ENCODE measurements at regions not wholly inside any gene's neighbourhood (a gene's known extent, or its start where the extent isn't known, plus 50 kb on each side); places are given as distances from the start of the nearest gene placed in this dataset.
A peak's percentile ranks its signal among the peaks of the same experiment; 100 is the strongest.

GRCh38 chr15:69748131-69748530 is 295.5 kb downstream of the RPLP1 start:
- no peak overlapping the region for H3K27ac ChIP-seq
- H3K4me3 ChIP-seq = no peak overlapping the region

DNA sequence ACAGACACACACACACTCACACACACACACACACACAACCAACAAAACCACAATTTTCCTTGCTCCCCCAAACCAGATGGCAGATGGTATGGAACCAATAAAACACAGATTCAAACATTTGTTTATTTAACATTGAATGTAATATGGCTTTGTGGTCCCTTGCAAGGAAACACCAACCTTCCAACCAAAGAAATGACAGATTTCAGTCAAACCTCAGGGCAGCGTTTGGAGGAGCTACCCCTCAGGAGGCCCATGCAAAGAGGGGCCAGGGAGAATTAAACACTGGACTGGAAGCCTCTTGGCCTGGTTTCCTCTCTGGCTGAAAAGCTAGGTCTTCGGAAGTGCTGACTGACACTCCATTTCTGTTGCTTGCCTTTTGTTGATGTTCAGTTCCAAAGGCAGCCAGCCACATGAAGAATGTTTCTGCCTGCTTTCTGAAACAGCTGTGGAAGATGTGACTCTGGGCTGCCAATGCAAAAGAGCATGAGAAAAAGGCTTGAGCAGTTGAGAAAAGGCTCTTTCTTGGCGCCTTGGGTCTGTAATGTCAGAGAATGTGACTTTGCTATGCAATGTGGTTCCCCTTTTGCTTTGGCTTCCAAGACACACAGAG is 296.1 kb downstream of the RPLP1 start:
- Histone ChIP-seq H3K4me3 (no peak overlapping the region), H3K27ac (no peak overlapping the region)

- no peak overlapping the region for H3K4me3 ChIP-seq
- H3K27ac ChIP-seq = no peak overlapping the region
Measured at GRCh38 chr15:69749274-69749673, 296.7 kb downstream of the RPLP1 start.

DNA sequence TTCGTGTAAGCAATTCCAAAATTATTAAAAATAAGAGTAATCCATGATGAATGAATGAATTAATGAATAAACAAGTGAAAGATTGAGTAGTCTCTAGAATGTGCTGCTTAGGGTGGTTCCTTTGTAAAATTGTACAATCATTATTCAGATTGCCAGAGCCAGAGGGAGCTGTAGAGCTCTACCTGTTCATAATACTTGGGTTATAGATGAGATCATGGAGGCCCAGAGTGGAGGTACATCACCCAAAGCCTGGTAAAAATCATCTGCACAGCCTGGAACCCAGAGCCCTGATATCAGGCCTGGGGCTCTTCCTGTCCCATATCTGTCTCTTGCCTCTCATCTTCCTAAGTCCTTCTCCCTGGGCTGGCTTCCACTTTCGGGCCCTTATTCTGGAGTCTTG is 297.2 kb downstream of the RPLP1 start:
- no peak overlapping the region for H3K4me3 ChIP-seq
- H3K27ac ChIP-seq = no peak overlapping the region

- Histone ChIP-seq H3K27ac (no peak overlapping the region), H3K4me3 (no peak overlapping the region)
Measured at GRCh38 chr15:69750253-69750652, 297.6 kb downstream of the RPLP1 start.

- H3K27ac ChIP-seq = peak overlapping the region in 2 of 21 experiments; percentile 31
- H3K4me3 ChIP-seq = no peak overlapping the region
Measured at GRCh38 chr15:69751147-69751546, 298.5 kb downstream of the RPLP1 start.

- no peak overlapping the region for H3K4me3 ChIP-seq
Measured at GRCh38 chr15:69751566-69751965, 298.9 kb downstream of the RPLP1 start.

DNA sequence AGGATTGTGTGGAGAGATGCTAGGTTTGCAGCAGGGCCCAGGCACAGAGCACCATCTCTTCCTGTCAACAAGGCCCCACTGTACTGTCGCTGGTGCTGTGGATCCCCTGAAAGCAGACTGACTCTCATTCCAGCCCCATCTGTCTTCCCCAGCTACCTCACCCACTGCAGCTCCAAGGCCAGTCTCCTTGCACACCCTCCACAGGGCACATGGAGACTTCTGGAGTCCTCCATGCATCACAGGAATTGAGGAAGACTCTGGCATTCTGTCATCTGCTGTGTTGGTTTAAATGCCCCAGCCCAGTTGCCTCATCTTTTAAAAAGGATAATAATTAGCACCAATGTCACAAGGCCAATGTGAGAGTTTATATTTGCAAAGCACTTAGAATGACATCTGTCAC is 301.2 kb downstream of the RPLP1 start:
- H3K27ac ChIP-seq = no peak overlapping the region
- no peak overlapping the region for H3K4me3 ChIP-seq

More at GRCh38 chr15:69751566-69751965, 298.9 kb downstream of the RPLP1 start:
- H3K27ac ChIP-seq = peak overlapping the region in 2 of 21 experiments; percentile 31

DNA sequence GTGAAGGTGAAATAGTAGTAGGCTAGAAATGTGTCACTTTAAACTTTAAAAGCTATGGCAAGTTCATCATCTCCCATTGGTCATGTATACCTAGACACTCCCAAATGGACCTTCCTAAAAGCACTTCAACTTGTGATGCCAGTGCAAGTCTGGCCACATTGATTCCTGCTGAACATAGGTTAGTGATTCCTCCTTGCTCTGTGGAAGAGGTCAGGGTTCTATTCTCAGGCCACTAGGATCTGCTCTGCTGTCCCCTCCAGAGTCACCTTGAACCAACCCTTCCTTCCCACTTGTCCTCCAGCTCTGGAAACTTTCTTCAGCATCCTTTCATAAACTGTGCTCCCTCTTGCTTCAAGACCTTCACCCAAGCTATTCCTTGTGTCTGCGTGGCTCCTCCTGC is 301.7 kb downstream of the RPLP1 start:
- no peak overlapping the region for H3K4me3 ChIP-seq
- no peak overlapping the region for H3K27ac ChIP-seq

- no peak overlapping the region for H3K4me3 ChIP-seq
- peak overlapping the region in 2 of 21 experiments; percentile 57 to 71 for H3K27ac ChIP-seq
Measured at GRCh38 chr15:69755551-69756310, 303.1 kb downstream of the RPLP1 start.

GRCh38 chr15:69756440-69756839 is 303.8 kb downstream of the RPLP1 start:
- no peak overlapping the region for H3K4me3 ChIP-seq
- peak overlapping the region in 1 of 21 experiments; percentile 11 for H3K27ac ChIP-seq

DNA sequence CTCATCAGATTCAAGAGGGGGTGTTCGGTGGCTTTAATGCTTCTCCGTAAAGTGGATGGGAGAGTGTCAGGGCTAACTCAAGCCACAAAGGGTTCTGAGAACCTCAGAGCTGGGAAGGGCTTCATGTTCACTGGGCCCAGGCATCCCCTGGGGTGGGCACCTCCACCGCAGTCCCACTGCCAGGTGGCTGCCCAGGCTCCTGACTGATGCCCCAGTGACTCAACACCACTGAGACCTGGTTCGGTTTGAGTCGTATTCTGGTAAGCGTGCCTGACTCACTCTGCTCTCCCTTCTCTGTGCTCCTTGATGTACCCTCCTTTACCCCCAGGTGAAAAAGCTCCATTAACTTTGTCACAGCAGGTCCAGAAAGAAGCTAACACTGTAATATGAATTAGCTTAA is 304.6 kb downstream of the RPLP1 start:
- Histone ChIP-seq H3K4me3 (no peak overlapping the region), H3K27ac (peak overlapping the region in 1 of 21 experiments; percentile 11)

- peak overlapping the region in 4 of 21 experiments; percentile 3 to 80 (median 18) for H3K27ac ChIP-seq
- no peak overlapping the region for H3K4me3 ChIP-seq
Measured at GRCh38 chr15:69758291-69758771, 305.7 kb downstream of the RPLP1 start.

GRCh38 chr15:69758810-69759790 is 306.5 kb downstream of the RPLP1 start:
- Histone ChIP-seq H3K27ac (peak overlapping the region in 4 of 21 experiments; percentile 4 to 80 (median 28)), H3K4me3 (no peak overlapping the region)

DNA sequence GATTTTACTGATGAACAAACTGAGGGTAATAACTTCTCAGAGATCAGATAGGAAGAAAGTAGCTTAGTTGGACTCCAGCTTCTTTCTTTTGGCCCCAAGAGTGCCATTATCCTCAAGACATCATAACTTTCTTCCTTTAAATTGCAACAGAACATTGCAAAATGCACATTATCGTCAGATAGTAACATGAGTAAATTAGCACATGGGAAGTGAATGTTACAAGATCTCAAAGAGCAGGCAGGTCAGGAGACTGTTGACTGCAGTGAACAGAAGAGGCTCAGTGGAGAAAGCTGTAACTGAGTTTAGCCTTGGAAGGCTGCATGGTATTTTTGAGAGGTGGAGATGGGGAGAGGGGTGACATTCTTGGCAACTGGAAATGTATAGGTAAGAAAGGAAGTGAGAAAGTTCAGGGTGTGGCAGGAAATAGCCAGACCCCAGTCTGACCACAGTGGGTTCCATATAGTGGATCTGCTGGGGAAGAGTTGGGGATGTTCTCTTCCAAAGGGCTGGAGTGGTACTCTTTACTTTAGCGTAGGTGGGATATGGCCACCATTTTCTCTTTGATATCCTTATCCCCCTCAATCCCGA is 307.7 kb downstream of the RPLP1 start:
- Histone ChIP-seq H3K4me3 (no peak overlapping the region), H3K27ac (peak overlapping the region in 14 of 21 experiments; percentile 3 to 80 (median 60))

DNA sequence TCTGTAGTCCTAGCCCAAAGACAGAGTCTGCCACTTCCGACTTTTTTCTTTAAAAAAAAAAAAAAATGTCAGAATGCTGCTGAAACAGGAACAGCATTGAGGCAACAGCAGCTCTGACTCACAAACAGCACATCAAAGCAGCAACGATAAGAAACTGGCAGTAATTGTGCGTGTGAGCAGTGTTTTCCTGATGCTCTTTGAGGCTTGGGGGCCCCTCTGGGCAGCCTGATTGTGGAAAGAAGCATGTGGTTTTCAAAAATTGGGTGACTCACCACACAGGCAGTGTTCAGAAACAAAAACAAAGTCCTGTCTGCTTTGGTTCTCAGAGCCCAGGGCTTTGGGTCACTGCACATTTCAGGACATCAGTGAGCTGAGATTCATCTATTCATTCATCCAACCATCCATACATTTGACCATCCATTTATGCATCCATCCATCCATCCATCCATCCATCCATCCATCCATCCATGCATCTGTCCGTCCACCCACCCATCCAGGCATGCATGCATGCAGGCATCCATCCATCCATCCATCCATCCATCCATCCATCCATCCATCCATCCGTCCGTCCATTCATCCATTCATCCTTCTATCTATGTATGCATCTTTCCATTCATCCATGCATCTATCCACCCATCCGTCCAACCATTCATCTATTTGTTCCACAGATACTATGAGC is 308.4 kb downstream of the RPLP1 start:
- Histone ChIP-seq H3K27ac (peak overlapping the region in 11 of 21 experiments; percentile 3 to 80 (median 61)), H3K4me3 (no peak overlapping the region)

- H3K27ac ChIP-seq = peak overlapping the region in 1 of 21 experiments; percentile 68
Measured at GRCh38 chr15:69762373-69763148, 309.9 kb downstream of the RPLP1 start.

DNA sequence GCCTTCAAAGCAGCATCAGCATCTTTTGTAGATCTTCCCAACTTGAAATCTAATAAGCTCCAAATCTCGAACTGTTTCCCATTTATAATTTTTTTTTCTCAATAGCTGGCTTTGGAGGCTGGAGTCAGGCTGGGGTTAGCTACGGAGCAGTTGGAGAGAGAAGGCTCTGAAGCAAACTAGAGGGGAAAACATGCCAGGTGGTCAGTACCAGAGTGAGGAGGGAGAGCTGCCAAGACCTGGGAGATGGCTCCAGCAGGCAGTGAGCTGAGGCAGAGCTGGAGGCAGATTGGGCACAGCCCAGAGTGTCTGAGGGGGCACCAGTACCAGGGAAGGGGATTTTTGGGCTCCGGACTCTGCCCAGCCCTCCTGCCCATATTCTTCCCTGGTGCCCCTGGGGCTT is 311.2 kb downstream of the RPLP1 start:
- Histone ChIP-seq H3K27ac (no peak overlapping the region), H3K4me3 (no peak overlapping the region)

More at GRCh38 chr15:69762373-69763148, 309.9 kb downstream of the RPLP1 start:
- no peak overlapping the region for H3K4me3 ChIP-seq

All from skin epidermis (tissue), 12 donors.